ENCODE measurements at regions not wholly inside any gene's neighbourhood (a gene's known extent, or its start where the extent isn't known, plus 50 kb on each side); places are given as distances from the start of the nearest gene placed in this dataset.

DNA sequence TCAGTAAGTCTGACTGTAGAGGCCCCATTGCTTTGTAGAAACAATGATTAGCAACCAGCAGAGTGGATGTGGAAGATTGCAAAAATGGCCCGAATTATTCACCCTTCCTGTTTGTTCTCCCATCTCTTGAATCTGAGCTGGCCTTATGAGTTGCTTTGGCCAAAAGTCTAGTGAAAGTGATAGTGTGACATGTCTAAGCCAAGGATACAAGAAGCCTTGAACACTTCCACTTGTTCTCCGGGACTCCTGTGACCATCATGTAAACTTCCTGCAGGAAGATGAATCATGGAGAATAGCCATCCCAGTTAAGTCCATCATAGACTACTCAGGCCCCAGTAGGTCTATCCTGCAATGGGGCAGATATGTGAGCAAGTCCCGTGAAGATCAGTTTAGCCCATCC, 252.0 kb upstream of the JAG1 start:
- DNase-seq = no peak

DNA sequence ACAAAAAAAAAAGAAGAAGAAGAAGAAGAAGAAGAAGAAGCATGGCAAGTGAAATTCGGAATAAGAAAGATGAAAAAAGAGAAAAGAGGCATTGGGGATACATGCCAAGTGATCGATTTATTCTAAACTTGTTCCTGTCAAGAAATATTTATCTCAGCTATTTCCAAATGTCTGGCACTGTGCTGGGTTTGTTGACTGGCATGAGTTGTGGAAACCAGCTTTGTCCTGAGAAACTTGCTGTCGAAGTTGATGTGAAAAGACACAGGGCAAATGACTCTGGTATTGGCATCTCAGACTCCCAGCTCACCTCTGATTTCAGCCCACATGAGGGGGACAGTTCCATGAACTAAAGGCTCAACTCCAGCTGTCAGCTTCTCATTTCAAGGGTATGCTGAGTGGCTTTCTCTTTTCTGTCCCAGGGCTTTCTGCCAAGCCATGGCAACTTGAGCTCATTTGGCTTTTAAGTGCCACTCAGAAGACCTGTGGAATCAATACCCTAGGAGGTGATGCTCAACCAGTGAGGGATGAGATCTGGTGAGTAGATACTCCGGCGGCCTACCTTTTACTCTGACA, 253.3 kb upstream of the JAG1 start:
- DNase-seq = no peak

DNA sequence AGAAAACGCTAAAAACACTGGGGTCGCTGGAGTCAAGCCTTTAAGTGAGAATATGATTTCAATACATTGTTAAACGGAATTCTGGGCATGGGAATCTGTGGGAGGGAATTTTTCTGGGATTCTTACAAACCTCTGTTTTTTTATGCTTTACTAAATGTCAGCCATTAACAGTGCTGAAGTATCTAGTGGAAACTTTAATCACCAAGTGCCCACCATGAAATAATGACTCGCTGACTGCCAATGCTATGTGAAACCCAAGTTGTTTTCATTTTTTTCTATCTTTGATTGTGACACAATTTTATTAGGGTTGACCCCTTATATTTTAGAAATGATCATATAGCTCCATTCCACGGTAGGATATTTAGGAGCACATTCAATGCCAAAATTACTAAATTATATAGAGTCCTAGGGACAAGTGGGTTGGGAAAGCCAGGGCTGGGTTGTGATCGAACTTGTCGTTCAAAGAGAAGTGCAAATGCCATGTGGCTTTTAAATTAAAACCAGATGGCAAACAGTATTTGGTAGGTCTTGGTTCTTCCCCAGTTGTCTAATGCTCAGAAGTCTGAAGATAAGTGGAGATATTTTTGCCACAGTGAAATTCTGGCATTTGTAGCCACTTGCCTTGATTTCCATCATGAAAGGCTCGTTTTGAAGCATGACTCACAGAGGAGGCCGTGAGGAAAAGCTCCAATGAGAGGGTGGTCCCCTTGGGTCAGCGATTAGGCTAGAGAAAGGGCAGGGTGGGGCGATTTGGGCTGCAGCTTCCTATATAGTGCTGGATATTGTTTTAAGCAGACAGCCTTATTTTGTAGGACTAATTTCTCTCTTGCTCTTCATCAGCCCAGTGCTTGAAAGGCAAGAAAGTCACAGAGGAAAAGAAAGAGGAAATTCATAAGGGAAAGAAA, 254.4 kb upstream of the JAG1 start:
- no peak for DNase-seq

DNA sequence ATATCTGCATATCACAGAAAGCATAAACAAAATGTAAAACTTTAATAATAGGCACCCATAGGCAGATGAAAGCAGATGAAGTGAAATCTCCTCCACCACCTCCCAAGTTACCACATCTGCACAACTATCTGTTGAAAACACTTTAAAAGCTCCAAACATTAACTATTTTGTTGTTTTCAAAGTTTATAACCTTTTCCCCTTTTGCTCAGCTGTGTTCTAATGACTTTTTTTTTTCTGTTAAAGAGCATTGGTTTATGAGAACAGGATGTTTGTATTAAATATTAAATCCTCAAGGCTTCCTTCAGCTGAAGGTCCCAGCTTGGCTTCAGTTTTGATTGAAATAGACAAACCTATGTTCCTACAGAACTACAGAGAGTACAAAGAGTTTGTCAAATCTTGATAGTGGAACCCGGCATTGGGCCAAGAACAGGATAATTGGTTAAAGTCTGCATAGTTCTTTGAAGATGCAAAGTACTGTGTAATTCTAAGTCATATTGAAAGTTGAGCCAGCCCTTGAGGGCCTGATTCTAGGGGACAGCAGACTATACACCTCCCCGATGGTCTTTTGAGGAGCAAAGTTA, 255.1 kb upstream of the JAG1 start:
- no peak for DNase-seq

DNA sequence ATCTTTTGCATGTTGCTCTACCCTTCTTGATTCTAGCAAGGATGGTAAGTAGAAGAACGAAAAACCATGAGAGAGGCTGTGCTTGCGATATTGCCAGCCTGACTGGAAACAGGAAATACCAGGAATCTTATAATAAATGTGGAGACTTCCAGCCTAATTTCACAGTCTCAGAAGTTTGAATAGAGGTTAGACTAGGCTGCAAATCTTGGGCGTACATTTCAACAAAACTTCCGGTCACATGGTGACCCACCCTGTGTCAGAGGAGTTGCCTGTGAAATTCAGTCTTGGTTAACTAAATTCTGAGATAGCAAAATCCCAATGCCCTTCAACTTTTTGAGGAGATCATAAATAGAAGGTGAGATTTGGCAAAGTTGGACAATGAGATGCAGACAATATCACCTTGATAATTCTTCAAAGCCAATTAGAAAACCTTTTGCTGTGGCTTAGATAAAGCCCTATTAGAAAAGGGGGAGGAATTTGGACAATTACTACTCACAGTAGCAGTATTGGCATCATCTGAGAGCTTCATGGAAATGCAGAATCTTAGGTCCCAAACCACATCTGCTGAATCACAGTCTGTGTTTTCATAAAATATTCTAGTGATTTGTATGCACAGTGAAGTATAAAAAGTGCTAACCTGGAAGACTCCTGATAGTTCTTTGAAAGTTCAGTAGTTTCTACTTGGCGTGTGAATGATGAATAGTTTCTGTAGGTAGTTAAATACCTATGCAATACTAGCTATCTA, 262.0 kb upstream of the JAG1 start:
- no peak for DNase-seq

DNA sequence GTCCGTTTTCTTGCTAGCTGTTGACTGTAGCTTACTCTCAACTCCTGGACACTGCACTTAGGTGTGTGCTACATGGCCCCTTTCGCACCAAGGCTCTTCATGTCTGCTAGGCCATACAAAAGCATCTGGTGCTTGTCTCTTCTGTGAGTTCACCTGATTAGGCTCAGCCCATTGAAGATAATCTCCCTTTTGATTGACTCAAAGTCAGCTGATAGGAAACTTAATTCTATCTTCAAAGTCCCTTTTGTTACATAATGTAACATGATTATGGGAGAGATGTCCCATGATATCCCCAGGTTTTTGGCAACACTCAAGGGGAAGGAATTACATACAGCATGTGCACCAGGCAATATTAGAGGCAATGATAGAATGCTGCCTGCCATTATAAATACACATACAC, 263.0 kb upstream of the JAG1 start:
- DNase-seq = no peak

DNA sequence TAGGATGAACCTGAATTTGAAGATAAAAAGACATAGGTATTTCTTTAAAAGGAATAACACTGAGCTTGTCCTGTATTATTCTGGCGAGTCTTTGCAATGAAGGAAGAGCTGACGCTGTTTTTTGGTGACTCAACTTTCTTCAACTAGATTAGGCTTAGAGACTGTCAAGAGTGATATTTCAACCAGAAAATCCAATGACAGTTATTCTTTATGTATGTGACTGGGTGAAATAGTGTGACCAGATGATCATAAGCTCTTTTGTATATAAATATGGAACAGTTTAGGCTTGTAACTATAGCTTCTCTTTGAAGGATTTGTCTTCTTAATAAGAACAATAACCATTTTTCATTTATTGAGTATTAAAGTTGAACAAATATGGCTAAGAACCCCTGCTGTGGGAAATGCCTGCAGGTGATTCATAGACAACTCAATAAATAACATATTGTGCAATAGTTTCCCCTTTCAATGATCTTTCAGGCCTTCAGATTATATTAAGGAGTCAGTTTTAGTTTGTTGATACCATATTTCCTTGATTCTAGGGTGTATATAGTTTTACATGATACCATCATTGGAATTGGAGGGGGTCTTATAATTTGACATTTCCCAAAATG, 265.6 kb upstream of the JAG1 start:
- no peak for DNase-seq

DNA sequence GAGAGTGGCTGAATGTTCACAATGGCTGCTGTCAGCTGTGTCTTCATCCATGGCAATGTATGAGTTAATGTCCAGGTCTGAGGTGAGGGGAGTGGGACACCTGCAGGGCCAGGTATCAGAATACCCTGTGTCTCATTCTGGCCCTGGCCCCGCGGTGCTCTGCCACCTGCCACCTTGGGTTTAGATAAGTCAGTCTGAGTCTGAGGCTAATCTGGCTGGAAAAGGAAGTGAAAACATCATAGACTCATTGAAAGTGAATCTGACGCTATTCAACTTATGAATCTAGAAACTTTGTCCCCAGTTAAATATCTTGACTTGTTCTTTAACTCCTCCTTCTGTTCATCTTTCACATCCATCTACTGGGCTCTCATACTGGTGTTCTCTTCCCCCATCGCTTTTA, 267.1 kb upstream of the JAG1 start:
- DNase-seq = no peak

DNA sequence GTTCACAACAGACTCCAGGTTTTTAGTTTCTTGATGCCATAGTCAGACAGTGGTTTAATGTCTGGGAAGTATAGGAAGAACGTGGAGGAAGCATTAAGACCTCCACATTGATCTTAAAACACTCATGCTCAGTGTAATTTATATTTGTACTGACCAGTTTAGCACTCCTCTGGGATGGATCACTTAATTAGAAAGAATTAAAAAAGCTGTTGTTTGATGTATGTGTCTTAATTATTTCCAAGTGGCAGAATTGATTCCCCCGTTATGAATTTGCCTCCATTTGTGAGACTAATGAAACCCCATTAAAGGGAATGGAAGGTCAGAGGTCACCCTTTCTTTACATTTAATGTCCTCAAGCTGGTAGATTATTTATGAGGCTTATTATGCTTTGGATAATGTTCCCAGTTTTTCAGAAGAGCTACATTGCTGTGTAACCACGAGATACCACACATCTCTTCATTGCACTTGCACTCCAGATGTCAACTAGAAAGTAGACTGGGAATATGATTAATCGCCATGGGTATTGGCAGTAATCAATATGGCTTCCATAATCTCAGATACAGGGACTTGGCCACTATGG, 270.0 kb upstream of the JAG1 start:
- no peak for DNase-seq

DNA sequence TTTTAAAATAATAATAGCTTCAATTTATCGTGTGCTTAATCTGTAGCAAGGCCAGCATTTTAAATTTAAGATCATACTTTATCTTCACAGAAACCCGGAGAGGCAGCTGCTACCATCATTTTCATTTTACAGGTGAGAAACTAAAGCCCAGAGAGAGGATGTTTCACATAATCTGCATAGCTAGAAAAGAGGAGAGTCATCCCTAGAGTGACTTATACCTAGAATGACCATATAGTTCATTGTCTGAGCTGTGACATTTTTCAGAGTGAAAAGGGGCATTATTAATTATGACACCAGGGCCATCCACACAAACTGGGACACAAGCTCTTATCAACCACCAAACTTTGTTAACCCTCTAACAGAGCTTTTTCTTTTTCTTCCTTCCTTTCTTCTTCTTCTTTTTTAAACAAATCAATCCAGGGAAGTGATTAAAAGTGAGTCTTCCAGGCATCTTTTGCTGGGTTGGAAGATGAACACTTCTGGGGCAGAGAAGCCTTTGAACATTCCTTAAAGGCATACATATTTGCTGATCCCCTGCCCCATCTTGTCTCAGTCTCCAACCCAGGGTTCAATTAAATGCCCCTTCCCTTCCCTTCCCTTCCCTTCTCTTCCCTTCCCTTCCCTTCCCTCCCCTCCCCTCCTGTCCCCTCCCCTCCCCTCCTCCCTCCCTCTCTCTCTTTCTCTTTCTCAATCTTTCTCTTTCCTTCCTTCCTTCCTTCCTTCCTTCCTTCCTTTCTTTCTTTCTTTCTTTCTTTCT, 272.5 kb upstream of the JAG1 start:
- no peak for DNase-seq

DNA sequence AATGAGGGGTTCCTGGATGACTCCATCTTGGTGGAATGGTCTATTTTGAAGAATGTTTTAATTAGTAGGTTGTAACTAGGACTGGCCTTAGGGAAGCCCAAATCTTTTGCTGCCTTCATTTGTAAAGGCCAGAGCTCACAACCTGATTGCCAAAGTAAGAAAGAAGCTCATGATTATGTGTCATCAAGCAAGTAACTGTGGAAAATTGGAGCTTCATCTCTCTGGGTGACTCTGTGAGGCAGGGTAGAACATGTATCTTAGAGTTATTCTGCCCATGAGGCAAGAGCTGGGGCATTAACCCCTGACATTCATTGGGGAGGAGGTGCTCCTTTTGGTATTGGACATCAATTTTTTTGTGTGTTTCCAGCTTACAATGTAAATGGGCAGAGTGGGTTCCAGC, 273.9 kb upstream of the JAG1 start:
- no peak for DNase-seq

DNA sequence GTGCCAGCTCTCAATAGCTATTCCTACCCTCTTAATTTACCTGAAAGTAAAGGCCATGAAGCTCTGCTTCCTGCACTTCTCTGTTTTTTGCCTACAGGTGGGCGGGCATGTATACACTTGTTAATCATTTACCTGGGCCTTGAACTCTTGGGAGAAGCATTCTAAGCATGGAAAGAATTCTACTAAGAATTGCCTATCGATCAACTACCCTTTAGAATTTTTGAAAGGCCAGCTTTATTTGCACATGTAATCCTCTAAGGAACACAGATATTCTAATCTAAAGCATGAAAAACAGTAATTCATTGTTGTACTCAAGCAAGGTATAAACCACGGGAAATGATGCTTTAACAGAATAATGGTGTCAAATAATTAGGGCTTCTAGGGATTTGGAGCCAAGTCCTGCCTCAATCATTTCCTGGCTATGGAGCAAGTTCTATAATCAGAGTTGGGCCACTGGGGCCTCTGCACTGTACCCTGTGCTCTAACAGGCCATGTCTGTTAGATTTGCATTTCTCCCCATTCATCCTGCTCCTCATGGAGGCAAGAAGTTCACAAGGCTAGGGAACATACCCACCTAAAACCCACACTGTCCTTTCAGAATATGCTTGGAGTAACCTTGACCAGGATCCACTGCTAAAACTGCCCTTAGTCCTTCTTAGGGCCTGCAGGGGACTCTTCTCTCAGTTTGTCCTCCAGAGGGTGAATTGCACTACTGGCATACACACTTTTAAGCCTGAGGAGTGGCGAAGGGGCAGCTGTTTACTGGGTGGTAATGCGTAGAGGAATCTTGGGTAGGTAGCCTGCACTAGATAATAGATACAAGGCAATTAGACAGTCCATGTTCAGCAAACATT, 276.4 kb upstream of the JAG1 start:
- DNase-seq = no peak

DNA sequence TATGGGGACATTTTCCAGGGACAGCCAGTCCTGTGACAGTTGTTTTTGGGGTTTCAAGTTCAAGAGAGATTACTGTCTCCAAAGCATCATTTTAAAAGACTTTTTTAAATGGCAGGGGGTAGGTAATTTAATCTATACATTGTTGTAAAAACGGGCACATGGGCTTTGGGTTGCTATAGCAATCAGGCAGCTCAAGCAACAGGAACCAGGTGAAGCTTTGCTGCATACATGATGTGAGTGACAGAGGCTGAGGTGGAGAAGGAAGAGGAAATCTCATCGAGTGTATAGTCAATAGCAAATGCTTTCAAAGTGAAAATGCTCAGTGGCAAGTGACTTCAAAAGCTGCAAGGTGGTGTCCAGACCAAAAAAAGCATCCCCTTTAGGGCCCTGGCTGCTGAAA, 277.4 kb upstream of the JAG1 start:
- no peak for DNase-seq

DNA sequence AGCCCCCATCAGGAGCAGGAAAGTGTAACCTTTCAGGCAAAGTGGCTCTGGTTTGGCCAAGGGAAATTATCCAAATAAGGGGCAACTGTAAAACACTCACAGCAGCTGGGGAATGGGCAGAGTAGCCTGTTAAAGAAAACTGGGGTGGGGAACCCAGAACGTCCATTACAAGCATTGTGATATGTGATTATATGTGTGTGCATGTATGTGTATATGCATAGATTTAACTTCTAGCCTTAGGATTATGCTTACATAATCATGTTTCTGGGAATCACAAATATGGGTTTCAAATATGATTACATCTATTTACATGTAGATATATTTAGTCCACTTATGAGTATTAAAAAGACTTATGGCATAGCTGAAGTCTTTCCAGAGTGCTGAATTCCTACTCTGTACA, 278.1 kb upstream of the JAG1 start:
- no peak for DNase-seq

DNA sequence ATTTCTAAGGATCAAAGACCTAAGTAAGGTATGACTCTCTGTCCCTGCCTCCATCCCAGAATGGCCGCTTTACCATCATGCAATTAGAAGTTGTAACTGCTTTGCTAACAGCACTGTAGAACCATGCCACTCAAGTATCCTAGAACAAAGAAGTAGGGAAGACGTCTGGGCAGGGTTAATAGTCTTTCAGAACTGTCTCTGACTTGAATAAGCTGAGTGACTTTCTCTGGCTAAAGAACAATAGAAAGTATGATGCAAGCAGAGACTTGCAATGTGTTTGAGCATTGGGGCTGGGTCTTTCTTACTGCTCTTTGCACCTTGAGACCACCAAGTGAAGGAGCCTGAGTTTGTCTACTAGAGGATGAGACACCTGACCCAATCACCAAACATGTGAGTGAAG, 279.6 kb upstream of the JAG1 start:
- no peak for DNase-seq

DNA sequence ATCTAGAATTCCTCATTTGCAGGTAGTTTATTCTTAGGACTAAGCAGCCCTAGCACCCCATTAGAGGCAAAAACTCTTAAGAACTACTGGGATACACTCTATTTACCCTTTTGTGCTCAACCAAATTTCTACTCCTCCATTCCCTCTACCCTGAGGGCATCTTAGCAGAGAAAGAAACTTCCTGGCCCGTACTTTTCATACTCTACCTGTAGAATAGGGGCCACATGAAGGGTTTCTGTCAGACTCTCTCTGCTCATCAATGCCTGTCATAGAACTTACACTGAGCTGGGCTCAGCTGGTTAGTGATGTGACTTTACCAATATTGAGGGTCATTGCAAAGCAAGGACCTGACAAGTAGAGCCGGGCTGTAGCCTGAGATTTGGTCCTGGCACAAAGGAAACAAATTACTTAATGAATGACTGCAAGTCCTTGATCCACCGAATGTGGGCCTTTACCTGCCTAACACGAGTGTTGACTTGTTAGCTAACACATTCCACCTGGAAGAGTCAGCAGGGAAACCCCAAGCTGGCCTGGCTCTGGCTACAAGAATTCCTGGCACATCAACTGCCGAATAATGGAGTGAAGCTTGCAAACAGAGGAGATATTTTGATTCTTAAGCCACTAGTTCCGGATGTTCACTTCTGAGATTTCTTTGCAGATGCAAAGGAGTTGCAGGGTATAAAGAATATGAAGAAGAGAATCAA, 280.5 kb upstream of the JAG1 start:
- DNase-seq = no peak

DNA sequence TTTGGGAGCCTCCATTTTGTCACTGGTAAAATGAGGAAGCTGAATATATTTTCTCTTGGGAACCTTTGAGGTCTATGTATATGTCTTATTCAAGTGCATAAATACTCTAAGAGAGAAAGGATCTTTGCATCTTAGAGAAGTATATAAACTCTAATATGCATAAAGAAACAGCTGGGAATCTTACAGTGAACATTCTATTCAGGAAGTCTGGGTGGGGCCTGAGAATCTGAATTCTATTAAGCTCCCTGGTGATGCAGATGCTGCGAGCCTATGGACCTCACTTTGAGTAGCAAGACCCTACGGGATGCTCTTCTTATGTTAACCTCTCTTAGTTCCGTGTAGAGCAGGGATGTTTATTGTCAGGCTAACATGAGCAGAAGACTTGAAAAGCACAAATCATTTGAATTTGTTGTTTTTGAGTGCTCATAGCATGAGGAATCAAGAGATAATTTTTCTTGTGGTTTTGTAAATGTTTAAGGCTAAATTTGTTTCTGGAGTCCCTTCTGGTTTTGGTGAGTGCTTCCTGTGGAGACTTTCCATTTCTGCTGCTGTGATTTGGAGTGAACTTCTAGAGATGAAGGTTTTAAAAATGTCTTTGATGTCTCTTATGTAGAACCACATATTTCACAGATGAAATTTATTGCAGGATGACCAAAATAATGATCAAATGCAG, 281.2 kb upstream of the JAG1 start:
- no peak for DNase-seq

DNA sequence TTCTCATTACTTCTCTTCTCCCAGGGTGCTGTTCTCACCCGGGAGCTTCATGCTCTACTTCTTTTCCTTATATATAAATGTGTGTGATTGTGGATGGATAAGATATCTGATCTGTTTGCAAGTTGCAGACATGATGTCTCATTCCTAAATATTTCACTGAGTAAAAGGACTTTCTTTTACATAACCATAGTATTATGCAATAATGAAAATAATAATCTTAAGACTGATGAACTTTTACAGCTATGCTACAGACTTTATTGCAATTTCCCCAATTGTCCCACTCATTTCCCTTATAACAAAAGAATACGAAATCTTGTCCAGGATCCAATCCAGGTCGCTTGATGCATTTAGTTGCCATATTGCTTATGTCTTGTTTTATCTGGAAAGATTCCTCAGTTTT, 284.5 kb upstream of the JAG1 start:
- no peak for DNase-seq

DNA sequence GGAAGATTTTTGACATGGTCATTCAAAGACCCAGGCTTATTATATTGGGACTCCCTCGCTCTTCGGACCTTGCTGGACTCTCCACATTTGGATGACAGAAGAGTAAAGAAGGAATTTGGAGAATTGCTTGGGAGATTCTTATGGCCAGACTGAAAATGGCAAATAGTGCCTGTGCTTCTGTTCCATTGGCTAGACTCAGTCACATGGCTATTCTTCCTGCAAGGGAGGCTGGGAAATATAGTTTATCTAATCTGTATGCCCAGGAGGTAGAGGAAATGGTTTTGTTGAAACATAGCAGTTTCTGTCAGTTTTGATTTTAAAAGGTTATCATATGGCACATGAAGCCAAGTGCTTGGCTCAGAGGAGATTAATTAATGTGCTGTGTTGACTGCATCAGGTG, 286.6 kb upstream of the JAG1 start:
- no peak for DNase-seq
